ENCODE measurements at regions not wholly inside any gene's neighbourhood (a gene's known extent, or its start where the extent isn't known, plus 50 kb on each side); places are given as distances from the start of the nearest gene placed in this dataset.
"Not testable (repeated sequence)": the region's sequence is repeated elsewhere in the genome, so short reads cannot be mapped to it uniquely, and the experiment has no call there.

- no peak for TF ChIP-seq CTCF (IDR thresholded peaks at IDR 0.05; ENCODE audit: low read depth, low read length)
- DNase-seq (ENCODE audit: extremely low read depth, low read depth) = no peak
Measured at GRCh38 chr13:97544031-97544765, 110.2 kb downstream of the RAP2A start.

DNA sequence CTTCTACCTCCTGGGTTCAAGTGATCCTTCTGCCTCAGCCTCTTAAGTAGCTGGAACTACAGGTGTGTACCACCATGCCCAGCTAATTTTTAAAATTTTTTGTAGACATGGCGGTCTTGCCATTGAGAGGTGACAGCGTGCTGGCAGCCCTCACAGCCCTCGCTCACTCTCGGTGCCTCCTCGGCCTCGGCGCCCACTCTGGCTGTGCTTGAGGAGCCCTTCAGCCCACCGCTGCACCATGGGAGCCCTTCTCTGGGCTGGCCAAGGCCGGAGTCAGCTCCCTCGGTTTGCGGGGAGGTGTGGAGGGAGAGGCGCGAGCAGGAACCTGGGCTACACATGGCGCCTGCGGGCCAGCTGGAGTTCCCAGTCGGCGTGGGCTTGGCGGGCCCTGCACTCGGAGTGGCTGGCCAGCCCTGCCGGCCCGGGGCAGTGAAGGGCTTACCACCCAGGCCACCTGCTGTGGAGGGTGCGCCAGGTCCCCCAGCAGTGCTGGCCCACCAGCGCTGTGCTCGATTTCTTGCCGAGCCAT, 111.1 kb downstream of the RAP2A start:
- DNase-seq (ENCODE audit: extremely low read depth, low read depth) = not testable (repeated sequence)

- TF ChIP-seq CTCF (IDR thresholded peaks at IDR 0.05; ENCODE audit: low read depth, low read length) = no peak
- no peak for DNase-seq (ENCODE audit: extremely low read depth, low read depth)
Measured at GRCh38 chr13:97548138-97548537, 114.2 kb downstream of the RAP2A start.

GRCh38 chr13:97548711-97549110, 114.7 kb downstream of the RAP2A start:
- TF ChIP-seq CTCF (IDR thresholded peaks at IDR 0.05; ENCODE audit: low read depth, low read length) = no peak
- DNase-seq (ENCODE audit: extremely low read depth, low read depth) = no peak

- no peak for TF ChIP-seq CTCF (IDR thresholded peaks at IDR 0.05; ENCODE audit: low read depth, low read length)
- no peak for DNase-seq (ENCODE audit: extremely low read depth, low read depth)
Measured at GRCh38 chr13:97549201-97549600, 115.2 kb downstream of the RAP2A start.

- TF ChIP-seq CTCF (IDR thresholded peaks at IDR 0.05; ENCODE audit: low read depth, low read length) = no peak
Measured at GRCh38 chr13:97554496-97554895, 120.5 kb downstream of the RAP2A start.

DNA sequence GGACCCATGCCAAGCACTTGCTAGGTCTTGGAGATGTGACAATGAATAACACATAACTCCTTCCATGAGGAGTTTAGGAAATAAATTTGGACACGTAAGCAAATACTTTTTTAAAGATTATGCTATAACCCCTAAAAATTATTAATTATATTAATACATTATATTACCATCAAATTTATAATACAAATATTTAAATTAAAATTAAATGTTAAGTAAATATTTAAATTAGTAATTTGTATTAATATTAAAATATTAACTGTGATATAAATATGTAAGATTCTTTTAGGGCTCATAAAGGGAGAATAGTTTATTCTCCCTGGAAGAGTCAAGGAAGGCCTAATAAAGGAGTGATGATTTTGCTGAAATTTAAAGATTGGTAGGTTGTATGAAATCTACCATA, 121.1 kb downstream of the RAP2A start:
- DNase-seq (ENCODE audit: extremely low read depth, low read depth) = no peak
- no peak for TF ChIP-seq CTCF (IDR thresholded peaks at IDR 0.05; ENCODE audit: low read depth, low read length)

More at GRCh38 chr13:97554496-97554895, 120.5 kb downstream of the RAP2A start:
- DNase-seq (ENCODE audit: extremely low read depth, low read depth) = no peak

DNA sequence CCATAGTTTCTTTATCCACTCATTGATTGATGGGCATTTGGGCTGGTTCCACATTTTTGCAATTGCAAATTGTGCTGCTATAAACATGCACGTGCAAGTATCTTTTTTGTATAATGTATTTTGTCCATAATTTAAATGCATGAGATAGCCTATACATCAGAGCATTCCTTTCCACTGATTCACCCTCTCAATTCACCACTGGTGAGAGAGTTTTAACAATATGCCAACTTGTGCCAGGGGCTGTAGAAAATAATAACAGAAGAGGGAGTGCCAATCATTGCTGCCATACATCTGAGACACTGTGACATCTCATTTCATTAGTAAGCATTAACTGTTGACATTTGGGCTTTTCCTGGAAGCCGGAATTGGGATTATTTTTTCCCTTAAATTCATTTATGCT, 125.1 kb downstream of the RAP2A start:
- no peak for TF ChIP-seq CTCF (IDR thresholded peaks at IDR 0.05; ENCODE audit: low read depth, low read length)
- DNase-seq (ENCODE audit: extremely low read depth, low read depth) = no peak
